ENCODE measurements at regions not wholly inside any gene's neighbourhood (a gene's known extent, or its start where the extent isn't known, plus 50 kb on each side); places are given as distances from the start of the nearest gene placed in this dataset.

DNA sequence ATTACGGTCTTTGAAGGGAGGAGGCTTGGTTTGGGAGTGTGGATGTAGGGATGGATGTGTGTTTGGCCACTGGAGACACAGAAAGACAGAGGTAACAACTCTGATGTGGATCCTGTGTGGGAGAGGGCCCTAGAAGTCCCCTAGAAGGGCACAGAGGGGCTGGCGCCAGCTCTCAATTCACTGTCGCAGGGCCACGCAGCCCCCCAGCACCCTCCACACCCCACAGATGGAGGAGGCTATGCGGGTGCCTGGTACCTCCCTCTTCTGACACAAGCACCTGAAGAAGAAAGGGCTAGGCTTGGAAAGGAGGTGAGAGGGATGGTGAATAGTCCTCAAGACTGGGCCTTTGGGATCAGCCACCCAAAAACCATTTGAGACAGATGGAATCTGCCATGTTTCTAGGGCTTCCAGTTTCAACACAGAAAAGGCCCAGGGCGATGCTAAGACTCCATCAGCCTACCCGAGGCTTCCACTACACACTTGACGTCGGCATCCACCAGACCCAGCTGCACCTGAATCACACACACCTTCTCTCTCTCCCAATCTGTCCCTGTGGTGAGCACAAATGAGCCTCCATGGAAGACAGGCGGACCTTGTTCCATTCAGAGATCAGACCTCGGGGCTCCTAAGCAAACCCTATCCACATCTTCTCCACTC is 413.5 kb upstream of the HS6ST1 start:
- Histone ChIP-seq H3K36me3 (no peaks in the 10 kb centered on the region), H3K4me3 (no peak overlapping the region), H3K27me3 (ENCODE audit: low read depth) (peaks cover 10% of the 10 kb centered on the region), H3K9me3 (replicated peaks) (peaks cover 20% of the 10 kb centered on the region), H3K27ac (replicated peaks) (no peak overlapping the region), H3K4me1 (peaks cover 27% of the 10 kb centered on the region)
- intact Hi-C loops (cut with micrococcal nuclease), result no loop called here
- no peak for TF ChIP-seq CTCF (IDR thresholded peaks at IDR 0.05; ENCODE audit: borderline replicate concordance)
- no peak for DNase-seq

- Histone ChIP-seq H3K27me3 (ENCODE audit: low read depth) (peaks cover 10% of the 10 kb centered on the region), H3K9me3 (replicated peaks) (peaks cover 20% of the 10 kb centered on the region), H3K36me3 (no peaks in the 10 kb centered on the region), H3K4me1 (peaks cover 31% of the 10 kb centered on the region), H3K4me3 (no peak overlapping the region), H3K27ac (replicated peaks) (no peak overlapping the region)
- intact Hi-C loops (cut with micrococcal nuclease), result no loop called here
- no peak for TF ChIP-seq CTCF (IDR thresholded peaks at IDR 0.05; ENCODE audit: borderline replicate concordance)
- no peak for DNase-seq
Observed at GRCh38 chr2:128732976-128733431, 414.3 kb upstream of the HS6ST1 start.

DNA sequence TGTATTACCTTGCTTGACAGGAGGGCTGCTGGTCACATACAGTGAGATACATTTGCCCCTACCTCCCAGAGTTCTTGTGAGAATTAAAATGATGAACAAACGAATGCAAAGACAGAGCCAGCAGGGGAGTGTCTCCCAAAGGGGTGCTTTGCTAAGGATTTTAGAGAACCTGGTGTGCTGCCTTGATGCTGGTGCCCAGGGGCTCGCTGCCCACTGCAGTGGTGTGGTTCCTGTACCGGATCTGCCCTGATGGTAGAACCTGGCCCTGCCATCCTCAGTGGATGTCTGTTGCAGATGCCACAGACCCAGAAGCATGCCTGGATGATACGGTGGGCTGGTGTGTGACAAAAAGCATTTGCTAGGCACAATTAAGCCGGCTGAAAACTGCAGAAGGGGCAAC is 414.8 kb upstream of the HS6ST1 start:
- no peak for TF ChIP-seq CTCF (IDR thresholded peaks at IDR 0.05; ENCODE audit: borderline replicate concordance)
- Histone ChIP-seq H3K36me3 (no peaks in the 10 kb centered on the region), H3K27ac (replicated peaks) (no peak overlapping the region), H3K9me3 (replicated peaks) (peaks cover 19% of the 10 kb centered on the region), H3K27me3 (ENCODE audit: low read depth) (peaks cover 10% of the 10 kb centered on the region), H3K4me1 (peaks cover 31% of the 10 kb centered on the region), H3K4me3 (no peak overlapping the region)
- no peak for DNase-seq
- intact Hi-C loops (cut with micrococcal nuclease), result no loop called here

DNA sequence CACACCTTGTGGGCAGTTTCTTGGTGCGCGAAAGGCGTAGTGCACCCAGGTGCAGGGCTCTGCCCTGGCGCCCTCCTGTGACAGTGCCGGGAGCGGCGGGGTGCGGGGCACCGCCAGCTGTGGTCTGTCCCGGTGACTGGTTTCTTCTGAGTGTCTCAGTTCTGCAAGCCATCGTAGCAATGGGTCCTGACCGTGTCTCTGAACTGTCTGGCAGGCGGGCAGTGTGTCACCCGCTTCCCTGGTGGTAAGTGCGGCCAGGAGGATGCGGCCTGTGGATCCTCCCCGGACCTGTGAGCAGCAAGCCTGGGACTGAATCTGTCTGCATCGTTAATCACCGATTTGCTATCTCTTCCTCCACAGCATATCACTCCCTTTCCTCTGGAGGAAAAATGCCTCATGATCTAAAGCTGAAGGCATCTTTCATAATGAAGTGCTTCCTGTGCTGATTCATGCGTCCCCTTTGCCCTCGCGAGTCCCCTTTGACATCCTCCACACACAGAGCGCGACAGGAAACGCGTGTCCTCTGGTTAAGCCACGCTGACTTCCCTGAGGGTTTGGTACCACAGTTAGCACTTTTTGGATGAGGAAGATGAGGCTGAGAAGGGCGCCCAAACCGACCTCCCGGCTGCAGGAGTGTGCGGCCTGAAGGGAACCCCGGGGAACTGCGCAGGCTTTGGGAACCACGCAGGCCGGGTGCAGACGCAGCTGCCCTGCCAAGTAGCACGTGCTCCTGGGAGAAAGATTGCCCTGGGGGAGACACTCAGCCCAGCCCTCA is 416.0 kb upstream of the HS6ST1 start:
- intact Hi-C loops (cut with micrococcal nuclease), result no loop called here
- Histone ChIP-seq H3K27me3 (ENCODE audit: low read depth) (peaks cover 10% of the 10 kb centered on the region), H3K9me3 (replicated peaks) (peaks cover 7% of the 10 kb centered on the region), H3K4me3 (no peak overlapping the region), H3K36me3 (no peaks in the 10 kb centered on the region), H3K4me1 (peaks cover 31% of the 10 kb centered on the region), H3K27ac (replicated peaks) (no peak overlapping the region)
- DNase-seq, result no peak
- no peak for TF ChIP-seq CTCF (IDR thresholded peaks at IDR 0.05; ENCODE audit: borderline replicate concordance)

DNA sequence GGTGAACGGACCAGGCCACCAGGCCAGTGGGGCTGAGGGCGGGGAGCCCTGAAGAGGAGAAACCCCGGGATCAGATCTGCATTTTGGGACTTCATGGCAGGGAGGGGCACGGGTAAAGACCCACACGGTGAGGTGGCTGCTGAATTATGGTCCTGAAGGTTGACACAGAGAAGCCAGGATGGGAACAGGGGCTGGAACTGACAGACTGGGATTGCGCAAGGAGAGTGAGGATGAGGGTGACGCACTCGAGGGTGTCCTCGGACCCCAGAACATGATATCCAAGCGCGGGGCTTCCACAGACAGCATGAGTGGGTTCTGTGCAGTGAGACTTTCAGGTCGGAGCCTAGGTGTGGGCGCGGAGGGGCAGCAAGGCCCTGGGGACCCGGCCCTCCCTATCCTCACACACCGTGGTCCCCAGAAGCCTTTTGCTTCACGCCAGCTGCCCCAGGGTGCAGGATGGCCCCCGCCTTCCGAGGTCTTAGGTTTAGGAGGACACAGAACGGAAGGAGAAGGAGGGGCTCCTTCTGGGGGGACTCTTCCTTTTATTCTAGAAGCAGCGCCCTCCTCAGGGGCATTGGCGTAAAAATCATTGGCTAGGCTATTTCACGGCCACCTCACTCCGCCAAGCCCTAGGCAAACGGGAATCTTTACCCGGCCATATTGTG is 416.8 kb upstream of the HS6ST1 start:
- H3K4me3 ChIP-seq, result no peak overlapping the region

More for the DNA sequence above, 416.8 kb upstream of the HS6ST1 start:
- no peaks in the 10 kb centered on the region for H3K36me3 ChIP-seq
- no peaks in the 10 kb centered on the region for H3K9me3 ChIP-seq (replicated peaks)
- TF ChIP-seq CTCF (IDR thresholded peaks at IDR 0.05; ENCODE audit: borderline replicate concordance), result no peak
- intact Hi-C loops (cut with micrococcal nuclease), result no loop called here
- DNase-seq, result no peak
- peaks cover 6% of the 10 kb centered on the region for H3K27me3 ChIP-seq (ENCODE audit: low read depth)
- peaks cover 31% of the 10 kb centered on the region for H3K4me1 ChIP-seq
- no peak overlapping the region for H3K27ac ChIP-seq (replicated peaks)

Data from left ventricle myocardium inferior (tissue), 1 donor.